ENCODE measurements at regions not wholly inside any gene's neighbourhood (a gene's known extent, or its start where the extent isn't known, plus 50 kb on each side); places are given as distances from the start of the nearest gene placed in this dataset.
A peak's percentile ranks its signal among the peaks of the same experiment; 100 is the strongest.

DNA sequence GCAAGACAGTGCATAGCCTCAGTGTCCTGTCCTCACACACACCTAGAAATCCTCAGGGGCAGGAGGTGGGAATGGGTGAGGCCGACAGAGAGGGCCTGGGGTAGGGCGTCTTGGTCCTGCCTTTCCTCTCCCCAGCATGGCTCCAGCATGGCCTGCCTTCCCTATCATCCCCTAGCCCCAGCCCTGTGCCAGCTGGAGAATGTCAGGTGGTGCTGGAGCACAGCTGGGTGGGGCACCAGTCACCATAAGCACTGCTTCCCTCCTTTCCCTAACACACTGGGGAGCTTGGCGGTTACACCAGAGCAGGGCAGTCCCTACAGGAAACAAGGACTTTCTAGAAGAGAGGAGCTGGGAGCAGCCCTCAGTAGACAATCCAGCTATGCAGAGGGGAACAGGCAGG lies 236.8 kb downstream of the KLF13 start:
- intact Hi-C loops (cut with DNase I) = no loop called here
- no peak for ATAC-seq
- Histone ChIP-seq H3K27ac (no peak overlapping the region), H3K4me1 (no peaks in the 10 kb centered on the region), H3K27me3 (no peaks in the 10 kb centered on the region), H3K36me3 (no peaks in the 10 kb centered on the region), H3K4me3 (no peak overlapping the region), H3K9me3 (no peaks in the 10 kb centered on the region)
- TF ChIP-seq, protein P1, sequence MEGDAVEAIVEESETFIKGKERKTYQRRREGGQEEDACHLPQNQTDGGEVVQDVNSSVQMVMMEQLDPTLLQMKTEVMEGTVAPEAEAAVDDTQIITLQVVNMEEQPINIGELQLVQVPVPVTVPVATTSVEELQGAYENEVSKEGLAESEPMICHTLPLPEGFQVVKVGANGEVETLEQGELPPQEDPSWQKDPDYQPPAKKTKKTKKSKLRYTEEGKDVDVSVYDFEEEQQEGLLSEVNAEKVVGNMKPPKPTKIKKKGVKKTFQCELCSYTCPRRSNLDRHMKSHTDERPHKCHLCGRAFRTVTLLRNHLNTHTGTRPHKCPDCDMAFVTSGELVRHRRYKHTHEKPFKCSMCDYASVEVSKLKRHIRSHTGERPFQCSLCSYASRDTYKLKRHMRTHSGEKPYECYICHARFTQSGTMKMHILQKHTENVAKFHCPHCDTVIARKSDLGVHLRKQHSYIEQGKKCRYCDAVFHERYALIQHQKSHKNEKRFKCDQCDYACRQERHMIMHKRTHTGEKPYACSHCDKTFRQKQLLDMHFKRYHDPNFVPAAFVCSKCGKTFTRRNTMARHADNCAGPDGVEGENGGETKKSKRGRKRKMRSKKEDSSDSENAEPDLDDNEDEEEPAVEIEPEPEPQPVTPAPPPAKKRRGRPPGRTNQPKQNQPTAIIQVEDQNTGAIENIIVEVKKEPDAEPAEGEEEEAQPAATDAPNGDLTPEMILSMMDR (IDR thresholded peaks at IDR 0.05) = no peak
- no peak for DNase-seq

DNA sequence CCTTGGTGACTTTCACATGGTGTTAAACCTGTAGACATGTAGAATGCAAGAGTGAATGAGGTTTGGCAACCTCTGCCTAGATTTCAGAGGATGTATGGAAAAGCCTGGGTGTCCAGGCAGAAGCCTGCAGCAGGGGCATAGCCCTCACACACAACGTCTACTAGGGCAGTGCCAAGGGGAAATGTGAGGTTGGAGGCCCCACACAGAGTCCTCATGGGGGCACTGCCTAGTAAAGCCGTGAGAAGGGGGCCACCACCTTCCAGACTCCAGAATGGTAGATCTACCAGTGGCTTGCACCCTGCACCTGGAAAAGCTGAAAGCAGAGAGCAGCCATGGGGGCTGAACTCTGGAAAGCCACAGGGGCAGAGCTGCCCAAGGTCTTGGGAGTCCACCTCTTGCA lies 241.2 kb downstream of the KLF13 start:
- Histone ChIP-seq H3K4me1 (no peaks in the 10 kb centered on the region), H3K27me3 (no peaks in the 10 kb centered on the region), H3K4me3 (no peak overlapping the region), H3K27ac (no peak overlapping the region), H3K9me3 (no peaks in the 10 kb centered on the region), H3K36me3 (no peaks in the 10 kb centered on the region)
- TF ChIP-seq, protein P1 (IDR thresholded peaks at IDR 0.05) = no peak
- ATAC-seq = no peak
- no peak for DNase-seq
- intact Hi-C loops (cut with DNase I) = no loop called here

DNA sequence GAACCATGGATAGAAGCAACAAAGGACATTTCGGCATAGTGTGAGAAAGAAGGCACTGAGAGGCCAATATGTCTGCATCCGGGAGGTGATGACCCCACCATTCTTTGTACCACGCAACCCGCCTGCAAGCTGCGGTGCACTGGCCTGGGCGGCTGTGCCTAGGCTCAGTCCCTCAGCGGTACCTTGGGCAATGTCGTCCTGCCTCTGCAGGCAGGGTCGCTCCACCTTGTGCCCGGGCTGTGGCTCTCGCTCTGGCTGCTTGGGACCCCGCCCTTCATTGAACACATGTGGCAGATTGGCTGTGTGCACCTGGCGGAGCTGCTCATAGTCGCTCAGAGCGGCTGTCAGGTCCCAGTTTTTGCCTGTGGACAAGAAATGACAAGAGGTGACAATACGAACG lies 243.2 kb downstream of the KLF13 start:
- DNase-seq (no peak), ATAC-seq (no peak)
- intact Hi-C loops (cut with DNase I) = no loop called here
- Histone ChIP-seq H3K4me1 (no peaks in the 10 kb centered on the region), H3K9me3 (no peaks in the 10 kb centered on the region), H3K4me3 (no peak overlapping the region), H3K27ac (no peak overlapping the region), H3K36me3 (no peaks in the 10 kb centered on the region), H3K27me3 (no peaks in the 10 kb centered on the region)
- TF ChIP-seq, protein P1 (IDR thresholded peaks at IDR 0.05) = no peak

DNA sequence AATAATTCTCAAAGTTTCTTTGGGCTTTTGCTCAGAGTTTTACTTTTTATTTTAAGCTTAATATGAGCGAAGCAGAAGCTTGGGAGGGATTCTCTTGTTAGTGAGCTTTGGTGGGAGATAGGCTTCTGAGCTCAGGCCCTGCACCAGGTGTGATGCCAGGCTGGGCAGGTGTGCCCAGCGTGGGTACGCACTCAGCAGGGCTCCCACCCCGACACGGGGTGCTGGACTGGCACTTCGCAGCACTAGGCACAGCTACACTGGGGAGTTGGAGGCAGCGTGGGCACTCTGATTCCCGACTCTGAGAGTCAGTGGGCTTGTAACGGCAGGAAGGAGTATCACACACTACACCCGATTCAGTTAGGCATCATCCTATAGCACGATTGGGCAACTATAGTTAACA lies 244.0 kb downstream of the KLF13 start:
- ATAC-seq (no peak), DNase-seq (no peak)
- TF ChIP-seq, protein P1 (IDR thresholded peaks at IDR 0.05) = no peak
- H3K27me3 ChIP-seq = no peaks in the 10 kb centered on the region
- H3K4me1 ChIP-seq = no peaks in the 10 kb centered on the region
- intact Hi-C loops (cut with DNase I) = no loop called here
- H3K36me3 ChIP-seq = no peaks in the 10 kb centered on the region
- H3K27ac ChIP-seq = no peak overlapping the region
- no peaks in the 10 kb centered on the region for H3K9me3 ChIP-seq
- H3K4me3 ChIP-seq = no peak overlapping the region

DNA sequence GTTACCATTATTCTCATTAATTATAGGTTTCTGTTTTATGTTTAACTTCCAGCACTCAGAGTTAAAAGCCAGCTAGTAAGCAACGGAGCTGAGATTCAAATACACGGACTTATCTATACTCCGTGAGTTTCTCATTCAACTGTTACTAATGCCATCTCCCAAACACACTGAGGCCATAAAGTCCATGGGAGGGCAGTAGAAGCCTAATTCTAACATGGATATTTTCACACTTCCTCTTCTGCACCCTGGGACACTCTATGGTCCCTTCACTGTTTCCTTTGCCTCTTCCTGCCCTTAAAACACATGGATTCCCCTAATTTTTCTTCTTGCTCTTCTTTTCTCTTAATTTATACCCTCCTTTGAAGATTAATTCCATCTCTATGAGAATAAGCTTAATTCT lies 245.0 kb downstream of the KLF13 start:
- Histone ChIP-seq H3K36me3 (no peaks in the 10 kb centered on the region), H3K27me3 (no peaks in the 10 kb centered on the region), H3K4me3 (no peak overlapping the region), H3K4me1 (no peaks in the 10 kb centered on the region), H3K9me3 (no peaks in the 10 kb centered on the region), H3K27ac (no peak overlapping the region)
- DNase-seq (no peak), ATAC-seq (peak; percentile 31)
- TF ChIP-seq, protein P1 (IDR thresholded peaks at IDR 0.05) = no peak
- intact Hi-C loops (cut with DNase I) = no loop called here

DNA sequence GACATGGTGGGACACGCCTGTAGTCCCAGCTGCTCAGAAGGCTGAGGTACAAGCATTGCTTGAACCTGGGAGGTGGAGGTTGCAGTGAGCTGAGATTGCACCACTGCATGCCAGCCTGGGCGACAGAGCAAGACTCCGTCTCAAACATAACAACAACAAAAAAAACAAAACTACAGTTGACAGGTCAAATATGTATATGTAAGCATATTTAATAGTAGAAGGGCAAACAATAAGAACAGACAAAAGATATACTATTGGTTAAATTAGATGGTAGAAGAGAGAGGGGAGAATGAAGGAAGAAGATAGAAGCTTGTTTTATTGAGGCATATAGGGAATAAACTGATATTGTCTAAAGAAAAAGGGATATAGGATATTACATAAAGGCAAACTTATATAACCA lies 247.1 kb downstream of the KLF13 start:
- Histone ChIP-seq H3K4me1 (no peaks in the 10 kb centered on the region), H3K27ac (no peak overlapping the region), H3K4me3 (no peak overlapping the region), H3K27me3 (no peaks in the 10 kb centered on the region), H3K36me3 (no peaks in the 10 kb centered on the region), H3K9me3 (no peaks in the 10 kb centered on the region)
- ATAC-seq (no peak), DNase-seq (no peak)
- TF ChIP-seq, protein P1 (IDR thresholded peaks at IDR 0.05) = no peak
- intact Hi-C loops (cut with DNase I) = no loop called here
